ENCODE measurements at regions not wholly inside any gene's neighbourhood (a gene's known extent, or its start where the extent isn't known, plus 50 kb on each side); places are given as distances from the start of the nearest gene placed in this dataset.

GRCh38 chr9:107103621-107104020, 179.5 kb upstream of the RAD23B start:
- CTCF ChIA-PET: no interaction called here
- H3K36me3 ChIP-seq (ENCODE audit: control insufficient read depth, insufficient read depth, low read length): no peaks in the 10 kb centered on the region
- no peak overlapping the region for H3K4me3 ChIP-seq (ENCODE audit: low read depth, low read length)
- POLR2A ChIA-PET: no interaction called here
- no peaks in the 10 kb centered on the region for H3K27me3 ChIP-seq (ENCODE audit: control insufficient read depth, insufficient read depth, low read length)
- no peak for TF ChIP-seq CTCF (IDR thresholded peaks at IDR 0.05; ENCODE audit: insufficient read depth, low read depth, low read length)
- no peak for DNase-seq (ENCODE audit: low read depth)

- Histone ChIP-seq H3K36me3 (ENCODE audit: control insufficient read depth, insufficient read depth, low read length) (no peaks in the 10 kb centered on the region), H3K27me3 (ENCODE audit: control insufficient read depth, insufficient read depth, low read length) (no peaks in the 10 kb centered on the region), H3K4me3 (ENCODE audit: low read depth, low read length) (no peak overlapping the region)
- CTCF ChIA-PET: no interaction called here
- no peak for TF ChIP-seq CTCF (IDR thresholded peaks at IDR 0.05; ENCODE audit: insufficient read depth, low read depth, low read length)
- POLR2A ChIA-PET: no interaction called here
- DNase-seq (ENCODE audit: low read depth): no peak
Measured at GRCh38 chr9:107105784-107106183, 177.3 kb upstream of the RAD23B start.

- Histone ChIP-seq H3K36me3 (ENCODE audit: control insufficient read depth, insufficient read depth, low read length) (no peaks in the 10 kb centered on the region), H3K4me3 (ENCODE audit: low read depth, low read length) (no peak overlapping the region), H3K27me3 (ENCODE audit: control insufficient read depth, insufficient read depth, low read length) (no peaks in the 10 kb centered on the region)
- ChIA-PET POLR2A (no interaction called here), CTCF (no interaction called here)
- TF ChIP-seq CTCF (IDR thresholded peaks at IDR 0.05; ENCODE audit: insufficient read depth, low read depth, low read length): no peak
- DNase-seq (ENCODE audit: low read depth): no peak
Measured at GRCh38 chr9:107106416-107106815, 176.7 kb upstream of the RAD23B start.

DNA sequence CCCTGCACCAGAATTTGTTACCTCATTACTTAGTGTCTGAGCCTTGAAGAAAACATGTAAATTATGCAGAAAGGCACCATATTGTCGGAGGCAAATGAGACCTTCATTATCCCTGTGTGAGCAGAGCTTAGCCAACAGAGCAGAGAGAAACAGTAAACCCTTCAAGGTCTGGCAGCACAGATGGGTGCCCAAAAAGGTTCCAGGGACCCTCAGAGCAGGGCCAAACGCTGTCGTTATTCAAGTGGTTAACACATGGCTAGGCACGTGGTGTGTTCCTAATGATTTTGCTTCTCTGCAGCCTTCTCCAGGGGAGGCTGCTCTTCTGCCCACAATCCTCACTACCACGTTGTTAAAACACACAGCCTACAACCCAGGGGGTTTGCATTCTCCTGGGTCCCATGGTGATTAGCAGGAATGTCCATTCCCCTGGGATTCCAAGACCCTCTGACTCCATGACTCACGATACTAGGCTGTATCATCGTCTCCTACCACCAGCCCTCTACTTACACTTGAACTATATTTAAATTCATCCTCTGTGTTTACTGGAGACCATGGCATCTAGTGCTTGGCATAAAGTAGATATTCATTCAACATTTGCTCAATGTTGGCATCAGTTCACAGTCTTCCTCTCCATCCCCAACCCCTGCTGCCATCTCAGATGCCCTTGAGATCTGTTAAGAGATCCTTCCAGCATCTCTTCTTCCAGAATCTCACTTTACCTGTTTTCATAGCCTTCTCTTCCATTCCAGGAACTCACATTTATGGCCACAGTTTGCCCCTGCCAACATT, 174.5 kb upstream of the RAD23B start:
- Histone ChIP-seq H3K4me3 (ENCODE audit: low read depth, low read length) (no peak overlapping the region), H3K27me3 (ENCODE audit: control insufficient read depth, insufficient read depth, low read length) (no peaks in the 10 kb centered on the region), H3K36me3 (ENCODE audit: control insufficient read depth, insufficient read depth, low read length) (no peaks in the 10 kb centered on the region)
- ChIA-PET POLR2A (no interaction called here), CTCF (interaction anchor here (1.1 kb wide), 1 partner anchor 29 kb away, joined by 4 read pairs; no protein-coding TSS in a partner anchor)
- no peak for TF ChIP-seq CTCF (IDR thresholded peaks at IDR 0.05; ENCODE audit: insufficient read depth, low read depth, low read length)
- DNase-seq (ENCODE audit: low read depth): no peak

- no peak for DNase-seq (ENCODE audit: low read depth)
- no peak for TF ChIP-seq CTCF (IDR thresholded peaks at IDR 0.05; ENCODE audit: insufficient read depth, low read depth, low read length)
- Histone ChIP-seq H3K36me3 (ENCODE audit: control insufficient read depth, insufficient read depth, low read length) (no peaks in the 10 kb centered on the region), H3K27me3 (ENCODE audit: control insufficient read depth, insufficient read depth, low read length) (no peaks in the 10 kb centered on the region), H3K4me3 (ENCODE audit: low read depth, low read length) (no peak overlapping the region)
- CTCF ChIA-PET: no interaction called here
- POLR2A ChIA-PET: no interaction called here
Measured at GRCh38 chr9:107109324-107109723, 173.8 kb upstream of the RAD23B start.

Measured in BJ (cell line).